ENCODE measurements at regions not wholly inside any gene's neighbourhood (a gene's known extent, or its start where the extent isn't known, plus 50 kb on each side); places are given as distances from the start of the nearest gene placed in this dataset.

DNA sequence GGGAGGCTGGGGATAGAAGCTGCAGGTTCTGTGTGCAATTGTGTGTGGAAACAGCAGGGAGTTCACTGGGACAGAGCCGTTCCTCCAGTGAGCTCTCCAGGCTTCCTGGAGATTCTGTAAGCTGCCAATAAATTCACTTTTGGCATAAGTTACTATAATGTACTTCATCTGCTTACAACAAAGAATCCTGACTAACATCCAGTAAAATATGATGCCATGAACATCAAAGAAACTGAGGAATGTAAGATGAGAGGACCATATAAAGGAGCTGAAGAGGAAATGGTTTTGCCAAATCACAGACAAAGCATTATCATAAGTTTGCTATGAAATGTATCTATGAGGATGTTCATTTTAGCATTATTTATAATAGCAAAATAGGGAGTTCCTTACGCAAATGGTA is 175.3 kb downstream of the KCNE4 start:
- no peaks in the 10 kb centered on the region for H3K36me3 ChIP-seq
- DNase-seq: no peak
- no peaks in the 10 kb centered on the region for H3K4me1 ChIP-seq
- TF ChIP-seq, protein P1, sequence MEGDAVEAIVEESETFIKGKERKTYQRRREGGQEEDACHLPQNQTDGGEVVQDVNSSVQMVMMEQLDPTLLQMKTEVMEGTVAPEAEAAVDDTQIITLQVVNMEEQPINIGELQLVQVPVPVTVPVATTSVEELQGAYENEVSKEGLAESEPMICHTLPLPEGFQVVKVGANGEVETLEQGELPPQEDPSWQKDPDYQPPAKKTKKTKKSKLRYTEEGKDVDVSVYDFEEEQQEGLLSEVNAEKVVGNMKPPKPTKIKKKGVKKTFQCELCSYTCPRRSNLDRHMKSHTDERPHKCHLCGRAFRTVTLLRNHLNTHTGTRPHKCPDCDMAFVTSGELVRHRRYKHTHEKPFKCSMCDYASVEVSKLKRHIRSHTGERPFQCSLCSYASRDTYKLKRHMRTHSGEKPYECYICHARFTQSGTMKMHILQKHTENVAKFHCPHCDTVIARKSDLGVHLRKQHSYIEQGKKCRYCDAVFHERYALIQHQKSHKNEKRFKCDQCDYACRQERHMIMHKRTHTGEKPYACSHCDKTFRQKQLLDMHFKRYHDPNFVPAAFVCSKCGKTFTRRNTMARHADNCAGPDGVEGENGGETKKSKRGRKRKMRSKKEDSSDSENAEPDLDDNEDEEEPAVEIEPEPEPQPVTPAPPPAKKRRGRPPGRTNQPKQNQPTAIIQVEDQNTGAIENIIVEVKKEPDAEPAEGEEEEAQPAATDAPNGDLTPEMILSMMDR (IDR thresholded peaks at IDR 0.05): no peak
- ATAC-seq: no peak
- no peaks in the 10 kb centered on the region for H3K27me3 ChIP-seq (ENCODE audit: low read depth)
- intact Hi-C loops (cut with DNase I): no loop called here
- no peak overlapping the region for H3K4me3 ChIP-seq
- no peaks in the 10 kb centered on the region for H3K9me3 ChIP-seq
- no peak overlapping the region for H3K27ac ChIP-seq

DNA sequence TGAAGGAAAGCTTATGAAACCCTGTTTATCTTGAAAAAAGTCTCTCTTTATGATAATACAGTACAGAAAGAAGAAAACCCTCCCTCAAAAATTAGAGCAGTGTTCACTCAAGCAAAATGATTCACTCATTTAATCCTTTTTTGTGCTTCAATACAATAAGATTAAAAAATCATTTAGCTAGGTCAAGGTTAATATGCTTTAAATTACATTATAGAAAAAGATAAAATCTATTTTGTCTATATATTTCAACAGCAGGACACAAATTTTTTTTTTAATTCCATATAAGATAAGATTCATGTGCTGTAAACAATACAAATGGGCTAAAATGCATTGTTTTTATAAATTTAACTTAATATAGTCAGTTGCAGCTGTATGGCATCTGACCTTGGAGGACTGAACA is 176.9 kb downstream of the KCNE4 start:
- no peaks in the 10 kb centered on the region for H3K4me1 ChIP-seq
- intact Hi-C loops (cut with DNase I): no loop called here
- ATAC-seq: no peak

DNA sequence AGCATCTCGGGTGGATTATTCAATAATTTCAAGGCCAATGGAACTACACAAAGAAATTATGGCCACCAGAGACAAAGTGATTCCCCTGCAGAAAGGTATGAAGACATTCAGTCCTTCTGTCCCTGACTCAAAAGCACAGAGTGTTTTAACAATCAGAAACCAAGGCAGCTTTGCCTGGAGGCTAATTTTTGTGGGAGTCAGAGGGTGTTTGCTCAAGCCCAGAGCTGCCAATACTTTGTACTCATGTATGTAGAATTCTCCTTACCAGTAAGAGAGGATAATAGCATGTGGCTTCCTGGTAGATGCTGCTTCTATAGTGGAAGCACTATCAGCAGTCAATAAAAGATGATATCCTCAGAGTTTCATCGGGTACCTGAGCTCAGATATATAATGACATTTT is 178.4 kb downstream of the KCNE4 start:
- Histone ChIP-seq H3K27ac (no peak overlapping the region), H3K36me3 (no peaks in the 10 kb centered on the region), H3K9me3 (no peaks in the 10 kb centered on the region), H3K4me1 (no peaks in the 10 kb centered on the region), H3K27me3 (ENCODE audit: low read depth) (no peaks in the 10 kb centered on the region), H3K4me3 (no peak overlapping the region)
- intact Hi-C loops (cut with DNase I): no loop called here
- TF ChIP-seq, protein P1 (IDR thresholded peaks at IDR 0.05): no peak
- ATAC-seq (no peak), DNase-seq (no peak)

More for the DNA sequence above, 176.9 kb downstream of the KCNE4 start:
- no peaks in the 10 kb centered on the region for H3K9me3 ChIP-seq
- H3K27ac ChIP-seq: no peak overlapping the region
- DNase-seq: no peak
- no peaks in the 10 kb centered on the region for H3K36me3 ChIP-seq
- TF ChIP-seq, protein P1 (IDR thresholded peaks at IDR 0.05): no peak
- no peaks in the 10 kb centered on the region for H3K27me3 ChIP-seq (ENCODE audit: low read depth)
- no peak overlapping the region for H3K4me3 ChIP-seq

DNA sequence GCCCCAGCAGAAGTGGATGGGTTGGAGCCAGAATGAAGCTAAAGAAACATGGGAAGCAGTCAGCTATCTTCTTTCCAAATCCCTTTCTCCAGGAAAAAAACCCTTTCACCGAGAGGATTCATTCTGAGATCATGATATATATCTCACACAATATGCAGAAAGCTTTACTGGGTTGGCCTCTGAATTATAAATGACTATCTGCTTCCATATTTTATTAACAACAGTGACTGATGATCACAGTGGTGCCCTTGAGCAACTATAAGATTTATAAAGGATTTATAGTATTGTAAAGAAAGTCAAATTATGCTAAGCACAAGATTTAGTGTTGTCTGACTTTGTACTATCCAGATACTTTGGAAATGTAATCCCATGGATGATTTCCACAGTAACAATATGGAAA is 180.3 kb downstream of the KCNE4 start:
- H3K9me3 ChIP-seq: no peaks in the 10 kb centered on the region
- no peak overlapping the region for H3K4me3 ChIP-seq
- H3K27ac ChIP-seq: no peak overlapping the region
- intact Hi-C loops (cut with DNase I): no loop called here
- H3K4me1 ChIP-seq: no peaks in the 10 kb centered on the region
- H3K27me3 ChIP-seq (ENCODE audit: low read depth): no peaks in the 10 kb centered on the region
- DNase-seq (no peak), ATAC-seq (no peak)
- H3K36me3 ChIP-seq: no peaks in the 10 kb centered on the region
- TF ChIP-seq, protein P1 (IDR thresholded peaks at IDR 0.05): no peak

DNA sequence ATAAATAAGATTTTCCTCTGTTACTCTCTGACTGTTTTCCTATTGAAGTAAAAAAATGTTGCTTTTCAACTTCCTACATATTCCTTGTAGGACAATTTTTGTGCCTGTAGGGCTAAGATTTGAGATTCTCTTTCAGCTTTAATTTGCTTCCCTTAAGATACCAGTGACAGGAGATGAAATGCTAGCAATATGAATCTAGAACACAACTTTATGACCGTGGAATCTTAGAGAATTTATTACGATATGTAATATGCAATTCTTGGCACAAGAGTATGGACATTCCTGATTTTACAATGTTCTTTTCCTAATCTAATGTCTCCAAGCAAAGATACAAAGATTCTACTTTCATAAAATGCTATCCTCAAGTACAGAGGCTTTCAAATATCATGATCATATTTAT is 180.9 kb downstream of the KCNE4 start:
- Histone ChIP-seq H3K27me3 (ENCODE audit: low read depth) (no peaks in the 10 kb centered on the region), H3K36me3 (no peaks in the 10 kb centered on the region), H3K4me1 (no peaks in the 10 kb centered on the region), H3K4me3 (no peak overlapping the region), H3K9me3 (no peaks in the 10 kb centered on the region), H3K27ac (no peak overlapping the region)
- ATAC-seq: no peak
- no peak for DNase-seq
- intact Hi-C loops (cut with DNase I): no loop called here
- TF ChIP-seq, protein P1 (IDR thresholded peaks at IDR 0.05): no peak

DNA sequence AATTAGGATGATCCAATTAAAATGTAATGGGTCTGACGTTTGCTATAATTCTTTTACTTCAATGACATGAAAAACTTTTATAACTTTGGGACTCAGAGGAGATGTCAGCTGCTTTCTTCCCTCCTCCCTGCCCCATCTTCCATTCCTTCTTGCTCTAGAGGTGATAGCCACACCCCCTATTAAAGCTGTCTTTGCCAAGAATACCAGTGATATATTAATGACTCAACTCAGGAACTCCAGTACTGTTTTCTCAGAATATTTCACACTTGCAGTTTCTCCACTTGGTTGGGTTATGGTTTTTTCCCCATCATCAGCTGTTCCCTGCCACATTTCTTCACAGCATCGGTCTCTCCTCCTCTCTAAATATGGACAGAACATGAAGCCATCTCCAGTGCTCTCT is 184.0 kb downstream of the KCNE4 start:
- Histone ChIP-seq H3K36me3 (no peaks in the 10 kb centered on the region), H3K27ac (no peak overlapping the region), H3K4me1 (no peaks in the 10 kb centered on the region), H3K9me3 (no peaks in the 10 kb centered on the region), H3K27me3 (ENCODE audit: low read depth) (no peaks in the 10 kb centered on the region), H3K4me3 (no peak overlapping the region)
- TF ChIP-seq, protein P1 (IDR thresholded peaks at IDR 0.05): no peak
- no peak for DNase-seq
- intact Hi-C loops (cut with DNase I): no loop called here
- no peak for ATAC-seq
